Liver (tissue), 3 donors: ENCODE measurements at regions not wholly inside any gene's neighbourhood (a gene's known extent, or its start where the extent isn't known, plus 50 kb on each side); places are given as distances from the start of the nearest gene placed in this dataset.
"Not testable (repeated sequence)": the region's sequence is repeated elsewhere in the genome, so short reads cannot be mapped to it uniquely, and the experiment has no call there.

Experiments used
- EGR1 ChIP-seq, 2 donors: IDR thresholded peaks; 2 replicates each; pipeline ENCODE4 v1.6.1; 2016 to 2018; ENCODE audit warnings: antibody characterized with exemption in 2 of 2, low read depth in 2 of 2
- JUND ChIP-seq, 2 donors: IDR thresholded peaks; 2 replicates each; pipeline ENCODE4 v1.6.1; 2016; ENCODE audit warnings: antibody characterized with exemption in 2 of 2
- NR2F2 ChIP-seq: IDR thresholded peaks from 2 replicates; pipeline ENCODE4 v1.6.1; 2016; ENCODE audit warnings: antibody characterized with exemption
- RAD21 ChIP-seq, 2 donors: IDR thresholded peaks; 2 replicates each; pipeline ENCODE4 v1.6.1; 2016; ENCODE audit warnings: antibody characterized with exemption in 2 of 2, mild to moderate bottlenecking in 2 of 2
- SP1 ChIP-seq: IDR thresholded peaks from 2 replicates; pipeline ENCODE4 v1.6.1; 2018; ENCODE audit warnings: antibody characterized with exemption, mild to moderate bottlenecking
- TAF1 ChIP-seq: conservative IDR thresholded peaks from 2 replicates; pipeline ENCODE4 v1.6.1; 2016; ENCODE audit warnings: antibody characterized with exemption, mild to moderate bottlenecking
- TF ChIP-seq, protein P1 (sequence below): fragments of 150-350 bp; IDR thresholded peaks from 2 replicates; pipeline ENCODE4 v1.5.1; 2017; ENCODE audit warnings: improper control_type of control experiment, low read depth, low read length; ENCODE audit not compliant: missing input control
- TF ChIP-seq, protein P2 (sequence below): IDR thresholded peaks from 2 replicates; pipeline ENCODE4 v1.6.1; 2016; ENCODE audit warnings: antibody characterized with exemption, mild to moderate bottlenecking
- TF ChIP-seq, protein P3 (sequence below): IDR thresholded peaks from 2 replicates; pipeline ENCODE4 v1.6.1; 2016; ENCODE audit warnings: antibody characterized with exemption
- TF ChIP-seq, protein P4 (sequence below): IDR thresholded peaks from 2 replicates; pipeline ENCODE4 v1.6.1; 2016; ENCODE audit warnings: antibody characterized with exemption
- donor health status: healthy.
- donor health status: healthy.

DNA sequence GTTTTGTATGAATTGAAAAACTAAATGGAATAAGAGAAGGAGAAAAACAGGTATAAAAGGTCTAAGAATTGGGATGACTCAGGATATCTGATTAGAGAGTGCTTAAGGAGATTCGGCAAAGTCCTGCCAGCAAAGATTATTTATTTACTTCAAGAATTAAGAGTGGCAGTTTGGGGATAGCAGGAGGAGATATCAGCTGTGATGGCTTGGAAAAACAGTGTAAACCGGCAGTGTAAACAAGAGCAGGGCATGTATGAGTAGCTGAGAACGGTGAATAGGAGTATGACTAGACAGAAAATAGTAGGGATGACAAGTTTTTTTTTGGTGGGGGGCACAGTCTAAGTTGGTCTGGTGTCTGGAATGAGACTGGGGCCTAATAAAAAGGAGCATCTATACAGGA is 231.9 kb upstream of the DUSP10 start:
- not testable (repeated sequence) for TF ChIP-seq EGR1 (IDR thresholded peaks at IDR 0.05; ENCODE audit: low read depth in 2 of 2); NR2F2; TAF1; JUND (IDR thresholded peaks at IDR 0.05); SP1; RAD21 (IDR thresholded peaks at IDR 0.05)
- TF ChIP-seq, protein P1, sequence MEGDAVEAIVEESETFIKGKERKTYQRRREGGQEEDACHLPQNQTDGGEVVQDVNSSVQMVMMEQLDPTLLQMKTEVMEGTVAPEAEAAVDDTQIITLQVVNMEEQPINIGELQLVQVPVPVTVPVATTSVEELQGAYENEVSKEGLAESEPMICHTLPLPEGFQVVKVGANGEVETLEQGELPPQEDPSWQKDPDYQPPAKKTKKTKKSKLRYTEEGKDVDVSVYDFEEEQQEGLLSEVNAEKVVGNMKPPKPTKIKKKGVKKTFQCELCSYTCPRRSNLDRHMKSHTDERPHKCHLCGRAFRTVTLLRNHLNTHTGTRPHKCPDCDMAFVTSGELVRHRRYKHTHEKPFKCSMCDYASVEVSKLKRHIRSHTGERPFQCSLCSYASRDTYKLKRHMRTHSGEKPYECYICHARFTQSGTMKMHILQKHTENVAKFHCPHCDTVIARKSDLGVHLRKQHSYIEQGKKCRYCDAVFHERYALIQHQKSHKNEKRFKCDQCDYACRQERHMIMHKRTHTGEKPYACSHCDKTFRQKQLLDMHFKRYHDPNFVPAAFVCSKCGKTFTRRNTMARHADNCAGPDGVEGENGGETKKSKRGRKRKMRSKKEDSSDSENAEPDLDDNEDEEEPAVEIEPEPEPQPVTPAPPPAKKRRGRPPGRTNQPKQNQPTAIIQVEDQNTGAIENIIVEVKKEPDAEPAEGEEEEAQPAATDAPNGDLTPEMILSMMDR: not testable (repeated sequence)
- TF ChIP-seq, protein P2, sequence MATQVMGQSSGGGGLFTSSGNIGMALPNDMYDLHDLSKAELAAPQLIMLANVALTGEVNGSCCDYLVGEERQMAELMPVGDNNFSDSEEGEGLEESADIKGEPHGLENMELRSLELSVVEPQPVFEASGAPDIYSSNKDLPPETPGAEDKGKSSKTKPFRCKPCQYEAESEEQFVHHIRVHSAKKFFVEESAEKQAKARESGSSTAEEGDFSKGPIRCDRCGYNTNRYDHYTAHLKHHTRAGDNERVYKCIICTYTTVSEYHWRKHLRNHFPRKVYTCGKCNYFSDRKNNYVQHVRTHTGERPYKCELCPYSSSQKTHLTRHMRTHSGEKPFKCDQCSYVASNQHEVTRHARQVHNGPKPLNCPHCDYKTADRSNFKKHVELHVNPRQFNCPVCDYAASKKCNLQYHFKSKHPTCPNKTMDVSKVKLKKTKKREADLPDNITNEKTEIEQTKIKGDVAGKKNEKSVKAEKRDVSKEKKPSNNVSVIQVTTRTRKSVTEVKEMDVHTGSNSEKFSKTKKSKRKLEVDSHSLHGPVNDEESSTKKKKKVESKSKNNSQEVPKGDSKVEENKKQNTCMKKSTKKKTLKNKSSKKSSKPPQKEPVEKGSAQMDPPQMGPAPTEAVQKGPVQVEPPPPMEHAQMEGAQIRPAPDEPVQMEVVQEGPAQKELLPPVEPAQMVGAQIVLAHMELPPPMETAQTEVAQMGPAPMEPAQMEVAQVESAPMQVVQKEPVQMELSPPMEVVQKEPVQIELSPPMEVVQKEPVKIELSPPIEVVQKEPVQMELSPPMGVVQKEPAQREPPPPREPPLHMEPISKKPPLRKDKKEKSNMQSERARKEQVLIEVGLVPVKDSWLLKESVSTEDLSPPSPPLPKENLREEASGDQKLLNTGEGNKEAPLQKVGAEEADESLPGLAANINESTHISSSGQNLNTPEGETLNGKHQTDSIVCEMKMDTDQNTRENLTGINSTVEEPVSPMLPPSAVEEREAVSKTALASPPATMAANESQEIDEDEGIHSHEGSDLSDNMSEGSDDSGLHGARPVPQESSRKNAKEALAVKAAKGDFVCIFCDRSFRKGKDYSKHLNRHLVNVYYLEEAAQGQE: not testable (repeated sequence)
- TF ChIP-seq, protein P3, sequence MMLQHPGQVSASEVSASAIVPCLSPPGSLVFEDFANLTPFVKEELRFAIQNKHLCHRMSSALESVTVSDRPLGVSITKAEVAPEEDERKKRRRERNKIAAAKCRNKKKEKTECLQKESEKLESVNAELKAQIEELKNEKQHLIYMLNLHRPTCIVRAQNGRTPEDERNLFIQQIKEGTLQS: not testable (repeated sequence)
- TF ChIP-seq, protein P4, sequence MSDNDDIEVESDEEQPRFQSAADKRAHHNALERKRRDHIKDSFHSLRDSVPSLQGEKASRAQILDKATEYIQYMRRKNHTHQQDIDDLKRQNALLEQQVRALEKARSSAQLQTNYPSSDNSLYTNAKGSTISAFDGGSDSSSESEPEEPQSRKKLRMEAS: not testable (repeated sequence)
